ENCODE measurements at regions not wholly inside any gene's neighbourhood (a gene's known extent, or its start where the extent isn't known, plus 50 kb on each side); places are given as distances from the start of the nearest gene placed in this dataset.

- TF ChIP-seq, protein P1, sequence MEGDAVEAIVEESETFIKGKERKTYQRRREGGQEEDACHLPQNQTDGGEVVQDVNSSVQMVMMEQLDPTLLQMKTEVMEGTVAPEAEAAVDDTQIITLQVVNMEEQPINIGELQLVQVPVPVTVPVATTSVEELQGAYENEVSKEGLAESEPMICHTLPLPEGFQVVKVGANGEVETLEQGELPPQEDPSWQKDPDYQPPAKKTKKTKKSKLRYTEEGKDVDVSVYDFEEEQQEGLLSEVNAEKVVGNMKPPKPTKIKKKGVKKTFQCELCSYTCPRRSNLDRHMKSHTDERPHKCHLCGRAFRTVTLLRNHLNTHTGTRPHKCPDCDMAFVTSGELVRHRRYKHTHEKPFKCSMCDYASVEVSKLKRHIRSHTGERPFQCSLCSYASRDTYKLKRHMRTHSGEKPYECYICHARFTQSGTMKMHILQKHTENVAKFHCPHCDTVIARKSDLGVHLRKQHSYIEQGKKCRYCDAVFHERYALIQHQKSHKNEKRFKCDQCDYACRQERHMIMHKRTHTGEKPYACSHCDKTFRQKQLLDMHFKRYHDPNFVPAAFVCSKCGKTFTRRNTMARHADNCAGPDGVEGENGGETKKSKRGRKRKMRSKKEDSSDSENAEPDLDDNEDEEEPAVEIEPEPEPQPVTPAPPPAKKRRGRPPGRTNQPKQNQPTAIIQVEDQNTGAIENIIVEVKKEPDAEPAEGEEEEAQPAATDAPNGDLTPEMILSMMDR (IDR thresholded peaks at IDR 0.05): no peak
- TF ChIP-seq, protein P2, sequence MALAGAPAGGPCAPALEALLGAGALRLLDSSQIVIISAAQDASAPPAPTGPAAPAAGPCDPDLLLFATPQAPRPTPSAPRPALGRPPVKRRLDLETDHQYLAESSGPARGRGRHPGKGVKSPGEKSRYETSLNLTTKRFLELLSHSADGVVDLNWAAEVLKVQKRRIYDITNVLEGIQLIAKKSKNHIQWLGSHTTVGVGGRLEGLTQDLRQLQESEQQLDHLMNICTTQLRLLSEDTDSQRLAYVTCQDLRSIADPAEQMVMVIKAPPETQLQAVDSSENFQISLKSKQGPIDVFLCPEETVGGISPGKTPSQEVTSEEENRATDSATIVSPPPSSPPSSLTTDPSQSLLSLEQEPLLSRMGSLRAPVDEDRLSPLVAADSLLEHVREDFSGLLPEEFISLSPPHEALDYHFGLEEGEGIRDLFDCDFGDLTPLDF (CRISPR knock-in tag; IDR thresholded peaks at IDR 0.05): no peak
- TF ChIP-seq NR2C2 (CRISPR knock-in tag; IDR thresholded peaks at IDR 0.05) (no peak), HMGXB4 (CRISPR knock-in tag; IDR thresholded peaks at IDR 0.05) (no peak), ZNF263 (CRISPR knock-in tag; IDR thresholded peaks at IDR 0.05; ENCODE audit: low read depth) (no peak), TP53 (CRISPR knock-in tag; IDR thresholded peaks at IDR 0.05) (no peak), HMGA2 (CRISPR knock-in tag; IDR thresholded peaks at IDR 0.05) (no peak), JUN (CRISPR knock-in tag; IDR thresholded peaks at IDR 0.05) (no peak), ATF1 (CRISPR knock-in tag; IDR thresholded peaks at IDR 0.05) (no peak), FOXK1 (CRISPR knock-in tag; IDR thresholded peaks at IDR 0.05) (no peak), SP1 (CRISPR knock-in tag; conservative IDR thresholded peaks at IDR 0.05) (no peak)
- TF ChIP-seq, protein P3, sequence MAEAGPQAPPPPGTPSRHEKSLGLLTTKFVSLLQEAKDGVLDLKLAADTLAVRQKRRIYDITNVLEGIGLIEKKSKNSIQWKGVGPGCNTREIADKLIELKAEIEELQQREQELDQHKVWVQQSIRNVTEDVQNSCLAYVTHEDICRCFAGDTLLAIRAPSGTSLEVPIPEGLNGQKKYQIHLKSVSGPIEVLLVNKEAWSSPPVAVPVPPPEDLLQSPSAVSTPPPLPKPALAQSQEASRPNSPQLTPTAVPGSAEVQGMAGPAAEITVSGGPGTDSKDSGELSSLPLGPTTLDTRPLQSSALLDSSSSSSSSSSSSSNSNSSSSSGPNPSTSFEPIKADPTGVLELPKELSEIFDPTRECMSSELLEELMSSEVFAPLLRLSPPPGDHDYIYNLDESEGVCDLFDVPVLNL (CRISPR knock-in tag; IDR thresholded peaks at IDR 0.05; ENCODE audit: borderline replicate concordance, low read depth): no peak
- TF ChIP-seq, protein P4, sequence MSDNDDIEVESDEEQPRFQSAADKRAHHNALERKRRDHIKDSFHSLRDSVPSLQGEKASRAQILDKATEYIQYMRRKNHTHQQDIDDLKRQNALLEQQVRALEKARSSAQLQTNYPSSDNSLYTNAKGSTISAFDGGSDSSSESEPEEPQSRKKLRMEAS (CRISPR knock-in tag; IDR thresholded peaks at IDR 0.05): no peak
- TF ChIP-seq, protein P5, sequence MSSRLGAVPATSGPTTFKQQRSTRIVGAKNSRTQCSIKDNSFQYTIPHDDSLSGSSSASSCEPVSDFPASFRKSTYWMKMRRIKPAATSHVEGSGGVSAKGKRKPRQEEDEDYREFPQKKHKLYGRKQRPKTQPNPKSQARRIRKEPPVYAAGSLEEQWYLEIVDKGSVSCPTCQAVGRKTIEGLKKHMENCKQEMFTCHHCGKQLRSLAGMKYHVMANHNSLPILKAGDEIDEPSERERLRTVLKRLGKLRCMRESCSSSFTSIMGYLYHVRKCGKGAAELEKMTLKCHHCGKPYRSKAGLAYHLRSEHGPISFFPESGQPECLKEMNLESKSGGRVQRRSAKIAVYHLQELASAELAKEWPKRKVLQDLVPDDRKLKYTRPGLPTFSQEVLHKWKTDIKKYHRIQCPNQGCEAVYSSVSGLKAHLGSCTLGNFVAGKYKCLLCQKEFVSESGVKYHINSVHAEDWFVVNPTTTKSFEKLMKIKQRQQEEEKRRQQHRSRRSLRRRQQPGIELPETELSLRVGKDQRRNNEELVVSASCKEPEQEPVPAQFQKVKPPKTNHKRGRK (CRISPR knock-in tag; IDR thresholded peaks at IDR 0.05; ENCODE audit: borderline replicate concordance): no peak
Measured at GRCh38 chr10:7485799-7486198, 75.0 kb upstream of the SFMBT2 start.
